Spleen (tissue), 7 donors: ENCODE measurements at regions not wholly inside any gene's neighbourhood (a gene's known extent, or its start where the extent isn't known, plus 50 kb on each side); places are given as distances from the start of the nearest gene placed in this dataset.

Experiments used
- POLR2A ChIP-seq, 3 donors: fragments of 450-650 bp; IDR thresholded peaks; one replicate each; pipeline ENCODE4 v1.5.1; 2017; ENCODE audit warnings: antibody characterized with exemption in 3 of 3, mild to moderate bottlenecking in 1 of 3
- POLR2AphosphoS5 ChIP-seq, 3 donors: sonication (generic); formaldehyde crosslinking; IDR thresholded peaks; one replicate each; pipeline ENCODE4 v1.5.1; 2017; ENCODE audit warnings: antibody characterized with exemption in 3 of 3
- TF ChIP-seq, protein P1 (sequence below), 11 experiments: fragments of 200-600 bp in 7 of 11; fragments of 450-650 bp in 4 of 11; sonication (generic) in 4 of 11; IDR thresholded peaks in 8 of 11; conservative IDR thresholded peaks in 3 of 11; 1 replicate in 7 of 11; 2 replicates in 4 of 11; pipeline versions ENCODE4 v1.4.0 to v1.8.0; 2016 to 2021; ENCODE audit warnings: antibody characterized with exemption in 11 of 11, inconsistent platforms in 4 of 11, mild to moderate bottlenecking in 1 of 11
- donor health status: DM: no; HTN: no; CAD: no; lungs with moderate emphysema.
- donor health status: DM: no; HTN: no; CAD: no.
- donor health status: DM: no; HTN: no; CAD: no.

DNA sequence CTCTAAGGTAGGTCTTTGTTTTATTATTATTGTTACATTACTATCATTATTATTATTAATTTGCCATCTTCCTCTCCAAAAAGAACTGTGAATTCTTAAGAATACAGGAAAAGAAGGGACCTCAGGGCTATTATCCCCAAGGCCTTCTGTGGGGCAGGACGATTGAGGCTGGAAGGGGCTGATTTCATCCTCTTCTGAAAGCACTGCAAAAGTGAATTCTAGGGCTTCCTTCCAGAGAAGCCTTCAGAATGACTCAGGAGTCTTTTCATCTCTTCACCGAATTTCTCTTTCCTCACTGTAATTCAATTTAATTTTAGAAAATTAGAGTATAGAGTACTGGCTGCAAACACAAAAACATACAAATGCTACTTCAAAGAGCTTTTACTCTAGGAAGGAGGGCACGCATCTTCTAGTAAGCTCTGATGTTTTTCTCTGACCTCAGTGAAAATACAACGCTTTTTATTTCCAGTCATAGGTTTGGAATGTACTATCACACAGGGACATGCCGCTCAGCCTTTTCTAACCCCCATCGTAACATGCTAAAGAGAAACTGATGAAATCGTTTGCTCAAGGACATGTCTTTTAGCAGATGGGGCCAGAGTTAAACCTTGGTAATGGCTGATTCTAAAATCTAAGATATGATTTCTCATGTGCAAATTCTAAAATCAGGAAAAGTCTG, 280.2 kb upstream of the PITRM1 start:
- TF ChIP-seq POLR2A (IDR thresholded peaks at IDR 0.05) (no peak), POLR2AphosphoS5 (IDR thresholded peaks at IDR 0.05) (no peak)
- TF ChIP-seq, protein P1, sequence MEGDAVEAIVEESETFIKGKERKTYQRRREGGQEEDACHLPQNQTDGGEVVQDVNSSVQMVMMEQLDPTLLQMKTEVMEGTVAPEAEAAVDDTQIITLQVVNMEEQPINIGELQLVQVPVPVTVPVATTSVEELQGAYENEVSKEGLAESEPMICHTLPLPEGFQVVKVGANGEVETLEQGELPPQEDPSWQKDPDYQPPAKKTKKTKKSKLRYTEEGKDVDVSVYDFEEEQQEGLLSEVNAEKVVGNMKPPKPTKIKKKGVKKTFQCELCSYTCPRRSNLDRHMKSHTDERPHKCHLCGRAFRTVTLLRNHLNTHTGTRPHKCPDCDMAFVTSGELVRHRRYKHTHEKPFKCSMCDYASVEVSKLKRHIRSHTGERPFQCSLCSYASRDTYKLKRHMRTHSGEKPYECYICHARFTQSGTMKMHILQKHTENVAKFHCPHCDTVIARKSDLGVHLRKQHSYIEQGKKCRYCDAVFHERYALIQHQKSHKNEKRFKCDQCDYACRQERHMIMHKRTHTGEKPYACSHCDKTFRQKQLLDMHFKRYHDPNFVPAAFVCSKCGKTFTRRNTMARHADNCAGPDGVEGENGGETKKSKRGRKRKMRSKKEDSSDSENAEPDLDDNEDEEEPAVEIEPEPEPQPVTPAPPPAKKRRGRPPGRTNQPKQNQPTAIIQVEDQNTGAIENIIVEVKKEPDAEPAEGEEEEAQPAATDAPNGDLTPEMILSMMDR (IDR thresholded peaks at IDR 0.05 in 8 of 11, conservative IDR thresholded peaks at IDR 0.05 in 3 of 11): no peak
